ENCODE measurements at regions not wholly inside any gene's neighbourhood (a gene's known extent, or its start where the extent isn't known, plus 50 kb on each side); places are given as distances from the start of the nearest gene placed in this dataset.

GRCh38 chr2:100754951-100755350 is 65.0 kb upstream of the NPAS2 start:
- FAIRE-seq: no peak
- Mint-ChIP-seq H3K27ac (ENCODE audit: unreplicated experiment) (no peak overlapping the region), H3K4me3 (ENCODE audit: unreplicated experiment) (no peak overlapping the region), H3K4me1 (ENCODE audit: low read depth, unreplicated experiment) (peaks cover 15% of the 10 kb centered on the region), H3K36me3 (ENCODE audit: low read depth, unreplicated experiment) (no peaks in the 10 kb centered on the region), H3K27me3 (ENCODE audit: low read depth, unreplicated experiment) (peaks cover 6% of the 10 kb centered on the region), H3K9me3 (ENCODE audit: unreplicated experiment) (peaks cover 3% of the 10 kb centered on the region)
- no peaks in the 10 kb centered on the region for H3K27me3 ChIP-seq (ENCODE audit: insufficient read depth, low read length)
- H3K27ac ChIP-seq (ENCODE audit: low read depth, low read length): no peak overlapping the region
- no peaks in the 10 kb centered on the region for H4K20me1 ChIP-seq (ENCODE audit: insufficient read depth, low read length)
- H3K79me2 ChIP-seq (ENCODE audit: insufficient read depth, low read length): no peaks in the 10 kb centered on the region
- H3K9ac ChIP-seq (ENCODE audit: low read length): no peak overlapping the region
- H3K4me2 ChIP-seq (ENCODE audit: low read length): peak overlapping the region; percentile 21
- no peak for DNase-seq (ENCODE audit: low read depth)
- H3K4me1 ChIP-seq (ENCODE audit: insufficient read depth, low read length): peaks cover 35% of the 10 kb centered on the region
- H2AFZ ChIP-seq (ENCODE audit: low read depth, low read length): no peak overlapping the region
- TF ChIP-seq EZH2 (IDR thresholded peaks at IDR 0.05; ENCODE audit: insufficient read depth, low read length) (no peak), CTCF (IDR thresholded peaks at IDR 0.05; ENCODE audit: insufficient read depth, low read depth, low read length) (no peak)
- no peak overlapping the region for H3K4me3 ChIP-seq (ENCODE audit: insufficient read depth, low read depth, low read length)
- H3K9me3 ChIP-seq (ENCODE audit: insufficient read depth, low read depth, low read length): peaks cover 3% of the 10 kb centered on the region
- H3K36me3 ChIP-seq (ENCODE audit: insufficient read depth, low read length): no peaks in the 10 kb centered on the region

- Histone ChIP-seq H3K9ac (ENCODE audit: low read length) (no peak overlapping the region), H3K27me3 (ENCODE audit: insufficient read depth, low read length) (no peaks in the 10 kb centered on the region), H3K36me3 (ENCODE audit: insufficient read depth, low read length) (no peaks in the 10 kb centered on the region), H3K27ac (ENCODE audit: low read depth, low read length) (no peak overlapping the region), H3K9me3 (ENCODE audit: insufficient read depth, low read depth, low read length) (peaks cover 3% of the 10 kb centered on the region), H3K4me1 (ENCODE audit: insufficient read depth, low read length) (peaks cover 35% of the 10 kb centered on the region), H3K4me3 (ENCODE audit: insufficient read depth, low read depth, low read length) (no peak overlapping the region), H2AFZ (ENCODE audit: low read depth, low read length) (no peak overlapping the region), H4K20me1 (ENCODE audit: insufficient read depth, low read length) (no peaks in the 10 kb centered on the region), H3K79me2 (ENCODE audit: insufficient read depth, low read length) (no peaks in the 10 kb centered on the region), H3K4me2 (ENCODE audit: low read length) (peak overlapping the region; percentile 21)
- no peaks in the 10 kb centered on the region for H3K36me3 Mint-ChIP-seq (ENCODE audit: low read depth, unreplicated experiment)
- TF ChIP-seq EZH2 (IDR thresholded peaks at IDR 0.05; ENCODE audit: insufficient read depth, low read length): no peak
- TF ChIP-seq CTCF (IDR thresholded peaks at IDR 0.05; ENCODE audit: insufficient read depth, low read depth, low read length): no peak
- peak; percentile 79 for DNase-seq (ENCODE audit: low read depth)
- H3K27me3 Mint-ChIP-seq (ENCODE audit: low read depth, unreplicated experiment): peaks cover 6% of the 10 kb centered on the region
- H3K4me1 Mint-ChIP-seq (ENCODE audit: low read depth, unreplicated experiment): peaks cover 15% of the 10 kb centered on the region
- H3K9me3 Mint-ChIP-seq (ENCODE audit: unreplicated experiment): peaks cover 3% of the 10 kb centered on the region
- no peak overlapping the region for H3K27ac Mint-ChIP-seq (ENCODE audit: unreplicated experiment)
- no peak overlapping the region for H3K4me3 Mint-ChIP-seq (ENCODE audit: unreplicated experiment)
- FAIRE-seq: no peak
Measured at GRCh38 chr2:100755441-100755840, 64.5 kb upstream of the NPAS2 start.

GRCh38 chr2:100756704-100757103 is 63.2 kb upstream of the NPAS2 start:
- Mint-ChIP-seq H3K4me1 (ENCODE audit: low read depth, unreplicated experiment) (peaks cover 15% of the 10 kb centered on the region), H3K36me3 (ENCODE audit: low read depth, unreplicated experiment) (no peaks in the 10 kb centered on the region), H3K27me3 (ENCODE audit: low read depth, unreplicated experiment) (peaks cover 6% of the 10 kb centered on the region), H3K4me3 (ENCODE audit: unreplicated experiment) (no peak overlapping the region), H3K27ac (ENCODE audit: unreplicated experiment) (no peak overlapping the region), H3K9me3 (ENCODE audit: unreplicated experiment) (peaks cover 3% of the 10 kb centered on the region)
- H3K27me3 ChIP-seq (ENCODE audit: insufficient read depth, low read length): no peaks in the 10 kb centered on the region
- H3K79me2 ChIP-seq (ENCODE audit: insufficient read depth, low read length): no peaks in the 10 kb centered on the region
- no peak overlapping the region for H3K4me2 ChIP-seq (ENCODE audit: low read length)
- H3K9ac ChIP-seq (ENCODE audit: low read length): no peak overlapping the region
- peaks cover 33% of the 10 kb centered on the region for H3K4me1 ChIP-seq (ENCODE audit: insufficient read depth, low read length)
- no peaks in the 10 kb centered on the region for H3K36me3 ChIP-seq (ENCODE audit: insufficient read depth, low read length)
- no peak for FAIRE-seq
- no peak overlapping the region for H3K4me3 ChIP-seq (ENCODE audit: insufficient read depth, low read depth, low read length)
- no peak for DNase-seq (ENCODE audit: low read depth)
- no peak overlapping the region for H2AFZ ChIP-seq (ENCODE audit: low read depth, low read length)
- TF ChIP-seq CTCF (IDR thresholded peaks at IDR 0.05; ENCODE audit: insufficient read depth, low read depth, low read length) (no peak), EZH2 (IDR thresholded peaks at IDR 0.05; ENCODE audit: insufficient read depth, low read length) (no peak)
- no peak overlapping the region for H3K27ac ChIP-seq (ENCODE audit: low read depth, low read length)
- no peaks in the 10 kb centered on the region for H3K9me3 ChIP-seq (ENCODE audit: insufficient read depth, low read depth, low read length)
- no peaks in the 10 kb centered on the region for H4K20me1 ChIP-seq (ENCODE audit: insufficient read depth, low read length)
